ENCODE measurements at regions not wholly inside any gene's neighbourhood (a gene's known extent, or its start where the extent isn't known, plus 50 kb on each side); places are given as distances from the start of the nearest gene placed in this dataset.

- no peaks in the 10 kb centered on the region for H3K4me1 Mint-ChIP-seq
- ATAC-seq (replicated peaks; ENCODE audit: extremely low read depth, poor library complexity, severe bottlenecking) (no peak), DNase-seq (ENCODE audit: low spot score in 2 of 2) (no peak)
- no peak overlapping the region for H3K27ac Mint-ChIP-seq (ENCODE audit: low read depth)
- H3K4me3 Mint-ChIP-seq, result no peak overlapping the region
- peaks cover 5% of the 10 kb centered on the region for H3K36me3 Mint-ChIP-seq (ENCODE audit: insufficient read depth)
- H3K9me3 Mint-ChIP-seq, result no peaks in the 10 kb centered on the region
- peaks cover 10% of the 10 kb centered on the region for H3K27me3 Mint-ChIP-seq
These were observed 144.2 kb downstream of the TBXT start for GRCh38 chr6:166023273-166023989.

GRCh38 chr6:166021429-166021828, 146.2 kb downstream of the TBXT start:
- no peak for ATAC-seq (replicated peaks; ENCODE audit: extremely low read depth, poor library complexity, severe bottlenecking)
- Mint-ChIP-seq H3K4me3 (no peak overlapping the region), H3K4me1 (no peaks in the 10 kb centered on the region)

GRCh38 chr6:166019214-166019613, 148.4 kb downstream of the TBXT start:
- H3K27ac Mint-ChIP-seq (ENCODE audit: low read depth), result no peak overlapping the region
- H3K27me3 Mint-ChIP-seq, result peaks cover 10% of the 10 kb centered on the region
- peaks cover 3% of the 10 kb centered on the region for H3K36me3 Mint-ChIP-seq (ENCODE audit: insufficient read depth)
- peaks cover 13% of the 10 kb centered on the region for H3K9me3 Mint-ChIP-seq
- no peak overlapping the region for H3K4me3 Mint-ChIP-seq
- no peaks in the 10 kb centered on the region for H3K4me1 Mint-ChIP-seq
- no peak for ATAC-seq (replicated peaks; ENCODE audit: extremely low read depth, poor library complexity, severe bottlenecking)
- DNase-seq (ENCODE audit: low spot score in 2 of 2), result no peak

More at GRCh38 chr6:166021429-166021828, 146.2 kb downstream of the TBXT start:
- peaks cover 5% of the 10 kb centered on the region for H3K36me3 Mint-ChIP-seq (ENCODE audit: insufficient read depth)
- peaks cover 10% of the 10 kb centered on the region for H3K27me3 Mint-ChIP-seq
- no peak for DNase-seq (ENCODE audit: low spot score in 2 of 2)
- no peak overlapping the region for H3K27ac Mint-ChIP-seq (ENCODE audit: low read depth)
- H3K9me3 Mint-ChIP-seq, result peaks cover 6% of the 10 kb centered on the region

DNA sequence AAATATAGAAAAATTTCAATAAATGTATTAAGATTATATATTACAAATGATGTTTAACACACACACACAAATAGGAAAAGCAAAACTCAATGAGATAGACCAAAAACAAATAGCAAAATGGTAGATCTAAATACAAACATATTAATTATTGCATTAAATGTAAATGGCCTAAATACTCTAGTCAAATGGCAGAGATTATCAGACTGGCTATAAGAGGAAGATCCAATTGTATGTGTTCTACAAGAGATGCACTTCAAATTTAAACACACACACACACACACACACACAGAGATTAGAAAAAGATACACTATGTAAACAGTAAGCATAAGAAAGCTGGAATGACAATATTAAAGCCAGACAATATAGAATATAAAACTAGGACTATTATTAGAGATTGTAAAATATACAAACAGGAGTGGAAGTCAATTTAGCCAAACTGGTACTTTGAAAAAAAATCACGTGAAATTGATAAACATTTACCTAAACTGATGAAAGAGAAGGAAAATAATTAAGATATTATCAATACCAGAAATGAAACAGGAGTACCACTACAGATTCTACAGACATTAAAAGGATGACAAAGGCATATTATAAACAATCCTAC, 150.5 kb downstream of the TBXT start:
- ATAC-seq (replicated peaks; ENCODE audit: extremely low read depth, poor library complexity, severe bottlenecking) (no peak), DNase-seq (ENCODE audit: low spot score in 2 of 2) (no peak)
- Mint-ChIP-seq H3K4me1 (no peaks in the 10 kb centered on the region), H3K36me3 (ENCODE audit: insufficient read depth) (peaks cover 3% of the 10 kb centered on the region), H3K4me3 (no peak overlapping the region), H3K9me3 (peaks cover 13% of the 10 kb centered on the region), H3K27me3 (peaks cover 24% of the 10 kb centered on the region), H3K27ac (ENCODE audit: low read depth) (no peak overlapping the region)

DNA sequence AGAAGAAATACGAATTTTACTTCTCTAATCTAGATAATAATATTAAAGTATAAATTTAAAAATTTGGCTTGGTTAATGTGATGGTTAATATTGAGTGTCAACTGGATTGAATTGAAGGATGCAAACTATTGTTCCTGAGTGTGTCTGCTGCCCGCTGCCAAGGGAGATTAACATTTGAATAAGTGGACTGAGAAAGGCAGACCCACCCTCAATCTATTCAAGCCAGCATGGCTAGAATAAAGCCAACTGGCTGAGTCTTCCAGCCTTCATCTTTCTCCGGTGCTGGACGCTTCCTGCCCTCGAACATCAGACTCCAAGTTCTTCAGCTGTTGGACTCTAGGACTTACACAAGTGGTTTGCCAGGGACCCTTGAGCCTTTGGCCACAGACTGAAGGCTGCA, 152.7 kb downstream of the TBXT start:
- H3K9me3 Mint-ChIP-seq, result peaks cover 13% of the 10 kb centered on the region
- peaks cover 6% of the 10 kb centered on the region for H3K36me3 Mint-ChIP-seq (ENCODE audit: insufficient read depth)
- H3K4me1 Mint-ChIP-seq, result no peaks in the 10 kb centered on the region
- ATAC-seq (replicated peaks; ENCODE audit: extremely low read depth, poor library complexity, severe bottlenecking) (no peak), DNase-seq (ENCODE audit: low spot score in 2 of 2) (no peak)
- H3K27me3 Mint-ChIP-seq, result peaks cover 46% of the 10 kb centered on the region
- H3K4me3 Mint-ChIP-seq, result no peak overlapping the region
- H3K27ac Mint-ChIP-seq (ENCODE audit: low read depth), result no peak overlapping the region

- DNase-seq (ENCODE audit: low spot score in 2 of 2), result no peak
- H3K27ac Mint-ChIP-seq (ENCODE audit: low read depth), result no peak overlapping the region
These were observed 157.3 kb downstream of the TBXT start for GRCh38 chr6:166010136-166010960.

DNA sequence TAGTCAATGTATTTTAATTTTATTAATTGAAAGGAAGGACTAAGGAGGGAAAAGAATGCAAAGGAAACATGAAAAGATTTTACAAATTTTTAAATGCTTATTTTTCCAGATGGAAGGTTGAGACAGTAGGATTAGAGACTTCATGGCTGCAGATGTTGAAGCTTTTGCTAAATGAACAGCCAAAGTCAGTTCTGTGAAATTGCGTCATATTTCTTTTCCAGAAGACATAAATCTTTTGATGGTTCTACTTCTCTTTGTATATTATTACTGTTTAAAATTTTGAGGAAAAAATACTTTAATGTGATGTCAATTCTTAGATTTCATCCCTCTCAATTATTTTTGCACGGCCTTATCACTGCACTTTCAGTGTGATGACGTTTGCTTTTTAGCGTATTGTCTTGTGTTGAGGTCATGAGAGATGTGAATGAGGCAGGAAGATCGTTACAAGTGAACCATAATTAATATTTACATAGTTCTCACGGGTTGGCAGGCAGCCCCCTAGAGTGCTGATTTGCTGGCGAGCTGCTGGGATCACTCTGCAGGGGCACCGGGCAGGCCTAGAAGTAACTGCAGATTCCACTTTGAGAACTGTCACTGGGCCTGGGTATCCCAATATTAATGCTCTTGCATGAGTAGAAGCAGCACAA, 158.1 kb downstream of the TBXT start:
- DNase-seq (ENCODE audit: low spot score in 2 of 2), result no peak
- Mint-ChIP-seq H3K27me3 (peaks cover 85% of the 10 kb centered on the region), H3K36me3 (ENCODE audit: insufficient read depth) (peaks cover 3% of the 10 kb centered on the region), H3K4me3 (no peak overlapping the region), H3K9me3 (no peaks in the 10 kb centered on the region), H3K4me1 (peaks cover 5% of the 10 kb centered on the region), H3K27ac (ENCODE audit: low read depth) (no peak overlapping the region)
- ATAC-seq (replicated peaks; ENCODE audit: extremely low read depth, poor library complexity, severe bottlenecking), result no peak

More at GRCh38 chr6:166010136-166010960, 157.3 kb downstream of the TBXT start:
- H3K36me3 Mint-ChIP-seq (ENCODE audit: insufficient read depth), result peaks cover 3% of the 10 kb centered on the region
- ATAC-seq (replicated peaks; ENCODE audit: extremely low read depth, poor library complexity, severe bottlenecking), result no peak
- H3K27me3 Mint-ChIP-seq, result peaks cover 77% of the 10 kb centered on the region
- peaks cover 5% of the 10 kb centered on the region for H3K9me3 Mint-ChIP-seq
- no peak overlapping the region for H3K4me3 Mint-ChIP-seq
- H3K4me1 Mint-ChIP-seq, result peaks cover 5% of the 10 kb centered on the region

DNA sequence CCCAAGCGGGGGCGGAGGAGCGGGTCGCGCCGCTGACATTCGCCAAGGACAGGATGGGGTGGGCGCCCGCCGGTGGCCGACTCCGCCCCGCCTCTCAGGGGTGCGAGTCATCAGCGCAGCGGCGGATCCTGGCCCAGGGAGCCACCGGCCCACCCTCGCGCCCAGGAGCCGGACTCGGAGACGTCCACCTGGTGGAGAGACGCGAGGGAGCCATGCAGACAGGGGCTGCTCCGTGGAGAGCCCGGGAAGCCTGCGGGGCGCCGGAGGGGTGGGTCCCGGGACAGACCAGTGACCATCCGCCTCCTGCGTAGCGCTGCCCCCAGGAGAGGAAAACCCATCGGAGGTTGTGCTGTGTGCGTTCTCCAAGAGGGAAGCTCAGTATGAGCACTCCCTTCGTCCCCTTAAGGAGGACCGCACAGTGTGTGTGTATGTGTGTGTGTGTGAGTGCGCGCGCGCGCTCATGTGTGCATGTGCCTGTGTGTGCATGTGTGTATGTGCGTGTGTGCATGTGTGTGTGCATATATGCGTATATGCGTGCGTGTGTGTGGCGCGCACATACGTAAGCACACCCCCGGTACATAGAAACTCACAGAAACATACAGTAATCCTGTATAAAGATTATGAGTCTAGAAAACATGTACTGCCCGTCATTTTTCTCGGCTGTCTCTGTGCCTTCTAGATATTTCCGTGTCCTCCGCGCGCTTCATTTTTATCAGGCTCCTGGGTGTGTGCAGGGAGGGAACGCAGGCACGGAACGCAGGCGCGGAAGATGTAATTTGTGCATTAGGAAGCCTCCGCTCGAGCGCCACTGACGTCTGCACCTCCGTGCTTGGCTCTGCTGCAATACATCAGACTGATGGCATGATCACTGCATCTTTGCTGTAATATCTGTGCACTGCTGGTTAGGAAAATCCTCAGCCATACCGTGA, 158.9 kb downstream of the TBXT start:
- peaks cover 5% of the 10 kb centered on the region for H3K4me1 Mint-ChIP-seq
- peaks cover 91% of the 10 kb centered on the region for H3K27me3 Mint-ChIP-seq
- ATAC-seq (replicated peaks; ENCODE audit: extremely low read depth, poor library complexity, severe bottlenecking) (no peak), DNase-seq (ENCODE audit: low spot score in 2 of 2) (no peak)
- no peak overlapping the region for H3K4me3 Mint-ChIP-seq
- H3K36me3 Mint-ChIP-seq (ENCODE audit: insufficient read depth), result peaks cover 3% of the 10 kb centered on the region
- H3K9me3 Mint-ChIP-seq, result no peaks in the 10 kb centered on the region
- no peak overlapping the region for H3K27ac Mint-ChIP-seq (ENCODE audit: low read depth)

- DNase-seq (ENCODE audit: low spot score in 2 of 2) (no peak), ATAC-seq (replicated peaks; ENCODE audit: extremely low read depth, poor library complexity, severe bottlenecking) (no peak)
- Mint-ChIP-seq H3K27ac (ENCODE audit: low read depth) (no peak overlapping the region), H3K4me1 (peaks cover 5% of the 10 kb centered on the region), H3K4me3 (no peak overlapping the region), H3K9me3 (no peaks in the 10 kb centered on the region), H3K36me3 (ENCODE audit: insufficient read depth) (peaks cover 3% of the 10 kb centered on the region), H3K27me3 (peaks cover 94% of the 10 kb centered on the region)
These were observed 160.0 kb downstream of the TBXT start for GRCh38 chr6:166007349-166008263.

DNA sequence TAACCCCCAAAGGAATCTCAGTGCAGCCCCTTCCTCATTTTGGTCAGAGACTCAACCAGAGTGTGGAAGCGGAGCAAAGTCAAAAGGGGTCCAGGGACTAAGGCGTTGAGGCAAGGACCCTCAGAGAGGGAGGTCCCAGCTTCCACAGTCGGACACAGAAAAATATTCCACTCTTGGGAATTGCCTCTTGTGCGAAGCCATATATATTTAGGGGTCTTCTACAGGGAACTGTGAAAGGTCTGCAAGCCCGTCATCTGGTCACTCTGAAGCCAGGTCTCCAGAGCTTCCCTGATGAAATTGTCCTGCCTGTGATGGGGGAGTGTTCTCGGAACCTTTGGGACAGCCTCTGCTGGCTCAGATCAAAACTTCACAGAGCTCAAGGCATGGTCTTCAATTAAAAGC, 160.8 kb downstream of the TBXT start:
- H3K27ac Mint-ChIP-seq (ENCODE audit: low read depth), result no peak overlapping the region
- no peak overlapping the region for H3K4me3 Mint-ChIP-seq
- peaks cover 94% of the 10 kb centered on the region for H3K27me3 Mint-ChIP-seq
- H3K9me3 Mint-ChIP-seq, result no peaks in the 10 kb centered on the region
- H3K36me3 Mint-ChIP-seq (ENCODE audit: insufficient read depth), result peaks cover 3% of the 10 kb centered on the region
- DNase-seq (ENCODE audit: low spot score in 2 of 2), result no peak
- ATAC-seq (replicated peaks; ENCODE audit: extremely low read depth, poor library complexity, severe bottlenecking), result no peak
- H3K4me1 Mint-ChIP-seq, result peaks cover 5% of the 10 kb centered on the region

All from central memory CD8-positive, alpha-beta T cell (primary cell).